Mesendoderm (in vitro differentiated cells): ENCODE measurements at regions not wholly inside any gene's neighbourhood (a gene's known extent, or its start where the extent isn't known, plus 50 kb on each side); places are given as distances from the start of the nearest gene placed in this dataset.

Experiments
- DNase-seq: peaks from one replicate; pipeline ENCODE4 v3.0.0; 2013
- H2AK5ac ChIP-seq: 2 replicates; pipeline ENCODE4 v1.6.1; 2013; ENCODE audit warnings: low read length, inconsistent platforms
- H2BK120ac ChIP-seq: 2 replicates; pipeline ENCODE4 v1.6.1; 2013; ENCODE audit warnings: low read depth, mild to moderate bottlenecking, low read length, moderate library complexity, mixed read lengths
- H2BK15ac ChIP-seq: replicated peaks from 2 replicates; pipeline ENCODE4 v1.6.1; 2013; ENCODE audit warnings: low read depth, mild to moderate bottlenecking, moderate library complexity
- H2BK5ac ChIP-seq: 2 replicates; pipeline ENCODE4 v1.6.1; 2013; ENCODE audit warnings: low read length, inconsistent platforms
- H3K18ac ChIP-seq: 2 replicates; pipeline ENCODE4 v1.6.1; 2013; ENCODE audit warnings: mild to moderate bottlenecking, low read length, mixed read lengths
- H3K23ac ChIP-seq: one replicate; pipeline ENCODE4 v1.6.1; 2013; ENCODE audit warnings: low read length
- H3K27ac ChIP-seq: 2 replicates; pipeline ENCODE4 v1.5.1; 2013; ENCODE audit warnings: low read depth, mild to moderate bottlenecking, inconsistent platforms, low read length, moderate library complexity
- H3K27me3 ChIP-seq: 2 replicates; pipeline ENCODE4 v1.6.1; 2013; ENCODE audit warnings: low read length, control low read depth, mild to moderate bottlenecking, inconsistent platforms; ENCODE audit not compliant: insufficient read depth, poor library complexity
- H3K36me3 ChIP-seq: 2 replicates; pipeline ENCODE4 v1.6.1; 2013; ENCODE audit warnings: low read length, inconsistent platforms; ENCODE audit not compliant: control insufficient read depth, insufficient read depth
- H3K4ac ChIP-seq: one replicate; pipeline ENCODE4 v1.6.1; 2013; ENCODE audit warnings: low read depth, mild to moderate bottlenecking, low read length, moderate library complexity
- H3K4me1 ChIP-seq: 2 replicates; pipeline ENCODE4 v1.6.1; 2013; ENCODE audit warnings: low read depth, low read length, inconsistent platforms; ENCODE audit not compliant: control insufficient read depth
- H3K4me2 ChIP-seq: 2 replicates; pipeline ENCODE4 v1.6.1; 2013; ENCODE audit warnings: low read length
- H3K4me3 ChIP-seq: 2 replicates; pipeline ENCODE4 v1.5.1; 2013; ENCODE audit warnings: mild to moderate bottlenecking, low read length
- H3K56ac ChIP-seq: one replicate; pipeline ENCODE4 v1.6.1; 2013; ENCODE audit warnings: low read length
- H3K79me1 ChIP-seq: 2 replicates; pipeline ENCODE4 v1.6.1; 2013; ENCODE audit warnings: low read length, inconsistent platforms
- H3K79me2 ChIP-seq: 2 replicates; pipeline ENCODE4 v1.6.1; 2013; ENCODE audit warnings: mild to moderate bottlenecking, low read length; ENCODE audit not compliant: control insufficient read depth, insufficient read depth
- H3K9ac ChIP-seq: 2 replicates; pipeline ENCODE4 v1.6.1; 2013; ENCODE audit warnings: low read length, inconsistent platforms
- H4K5ac ChIP-seq: one replicate; pipeline ENCODE4 v1.6.1; 2013; ENCODE audit warnings: low read length
- H4K8ac ChIP-seq: one replicate; pipeline ENCODE4 v1.6.1; 2013; ENCODE audit warnings: low read depth, mild to moderate bottlenecking, control low read depth, low read length, moderate library complexity
- WGBS: extraction: QIAGEN DNeasy Blood & Tissue Kit; methylation state at CpG from one replicate; pipeline ENCODE4 v1.1.7; 2013; ENCODE audit warnings: low lambda C conversion rate, missing lambda C conversion rate; ENCODE audit not compliant: insufficient coverage; ENCODE audit errors: extremely low coverage; 5-methylcytosine and 5-hydroxymethylcytosine counted together

DNA sequence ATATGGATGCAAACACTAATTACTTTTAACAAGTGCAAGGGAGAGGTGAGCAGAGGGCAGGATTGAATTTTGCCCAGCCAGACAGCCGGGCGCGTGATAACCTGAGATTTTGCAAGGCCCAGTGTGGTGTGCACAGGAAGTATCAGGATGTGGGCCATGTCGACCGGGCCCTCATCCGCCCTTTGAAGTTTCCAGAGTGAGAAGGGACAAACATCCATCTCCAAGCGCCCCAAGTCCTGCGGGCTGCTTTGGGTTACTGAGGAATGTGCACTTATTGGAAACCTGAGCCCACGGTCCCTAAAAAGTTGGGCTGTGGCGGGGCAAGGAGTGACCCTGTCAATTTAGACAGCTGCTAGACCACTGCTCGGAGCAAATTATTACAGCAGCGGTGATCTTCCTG is 272.2 kb upstream of the IRX2 start:
- no peak overlapping the region for H3K56ac ChIP-seq
- no peak overlapping the region for H3K4me2 ChIP-seq
- H3K27me3 ChIP-seq, result no peaks in the 10 kb centered on the region
- no peak overlapping the region for H2BK120ac ChIP-seq
- H4K5ac ChIP-seq, result no peak overlapping the region
- H4K8ac ChIP-seq, result no peak overlapping the region
- WGBS, result no CpG with 5 or more reads among the region's 12 CpGs
- H3K9ac ChIP-seq, result no peak overlapping the region
- H3K4me1 ChIP-seq, result no peaks in the 10 kb centered on the region
- no peak overlapping the region for H3K23ac ChIP-seq
- H3K79me2 ChIP-seq, result no peaks in the 10 kb centered on the region
- no peak overlapping the region for H3K27ac ChIP-seq
- no peaks in the 10 kb centered on the region for H3K36me3 ChIP-seq
- no peak overlapping the region for H2BK15ac ChIP-seq
- no peak overlapping the region for H3K18ac ChIP-seq
- no peaks in the 10 kb centered on the region for H3K79me1 ChIP-seq
- no peak overlapping the region for H2BK5ac ChIP-seq
- no peak overlapping the region for H3K4ac ChIP-seq
- no peak overlapping the region for H3K4me3 ChIP-seq
- H2AK5ac ChIP-seq, result no peak overlapping the region
- no peak for DNase-seq

- Histone ChIP-seq H4K5ac (no peak overlapping the region), H3K36me3 (no peaks in the 10 kb centered on the region), H3K4me2 (no peak overlapping the region), H3K79me2 (no peaks in the 10 kb centered on the region), H3K79me1 (no peaks in the 10 kb centered on the region), H3K9ac (no peak overlapping the region), H2BK5ac (no peak overlapping the region), H3K27me3 (no peaks in the 10 kb centered on the region), H3K18ac (no peak overlapping the region), H2BK15ac (no peak overlapping the region), H2AK5ac (no peak overlapping the region), H2BK120ac (no peak overlapping the region), H4K8ac (no peak overlapping the region), H3K56ac (no peak overlapping the region), H3K4me3 (no peak overlapping the region), H3K4ac (no peak overlapping the region), H3K23ac (no peak overlapping the region), H3K4me1 (no peaks in the 10 kb centered on the region), H3K27ac (no peak overlapping the region)
- no peak for DNase-seq
- WGBS, result no CpG with 5 or more reads among the region's 5 CpGs
Measured at GRCh38 chr5:3022665-3023064, 271.2 kb upstream of the IRX2 start.

DNA sequence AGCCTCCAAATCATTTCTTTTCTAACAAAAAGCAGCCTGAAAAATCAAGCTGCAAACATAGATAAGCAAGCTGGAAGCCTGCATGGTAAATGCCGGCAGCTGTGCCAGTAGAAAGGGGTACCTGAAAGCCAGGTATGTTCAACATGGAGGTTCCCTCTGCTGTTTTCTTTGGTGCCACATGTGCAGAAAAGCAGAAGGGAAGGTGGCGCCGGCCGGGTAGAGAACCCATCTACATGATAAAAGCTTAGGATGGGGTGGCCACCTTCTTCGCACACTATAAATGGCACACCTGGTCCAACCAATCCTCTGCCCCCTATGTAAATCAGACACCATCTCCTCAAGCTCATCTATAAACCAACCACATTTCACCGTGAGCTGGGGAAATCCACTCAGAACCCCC is 268.9 kb upstream of the IRX2 start:
- Histone ChIP-seq H3K27me3 (no peaks in the 10 kb centered on the region), H3K23ac (no peak overlapping the region), H3K36me3 (no peaks in the 10 kb centered on the region), H3K18ac (no peak overlapping the region), H3K79me2 (no peaks in the 10 kb centered on the region), H3K4me2 (no peak overlapping the region), H4K8ac (no peak overlapping the region), H3K9ac (no peak overlapping the region), H3K27ac (no peak overlapping the region), H4K5ac (no peak overlapping the region), H3K4me1 (no peaks in the 10 kb centered on the region), H2BK120ac (no peak overlapping the region), H3K4me3 (no peak overlapping the region), H2BK5ac (no peak overlapping the region), H3K79me1 (no peaks in the 10 kb centered on the region), H2AK5ac (no peak overlapping the region), H3K56ac (no peak overlapping the region), H3K4ac (no peak overlapping the region), H2BK15ac (no peak overlapping the region)
- DNase-seq, result no peak
- WGBS, result no CpG with 5 or more reads among the region's 6 CpGs

- Histone ChIP-seq H3K79me2 (no peaks in the 10 kb centered on the region), H3K79me1 (no peaks in the 10 kb centered on the region), H3K27me3 (no peaks in the 10 kb centered on the region), H2BK15ac (no peak overlapping the region), H3K23ac (no peak overlapping the region), H3K4ac (no peak overlapping the region), H2BK5ac (no peak overlapping the region), H2AK5ac (no peak overlapping the region), H3K4me2 (no peak overlapping the region), H2BK120ac (no peak overlapping the region), H4K8ac (no peak overlapping the region), H4K5ac (no peak overlapping the region), H3K18ac (no peak overlapping the region), H3K9ac (no peak overlapping the region), H3K56ac (no peak overlapping the region), H3K27ac (no peak overlapping the region), H3K4me3 (no peak overlapping the region), H3K36me3 (no peaks in the 10 kb centered on the region), H3K4me1 (no peaks in the 10 kb centered on the region)
- no CpG with 5 or more reads among the region's 3 CpGs for WGBS
- no peak for DNase-seq
Measured at GRCh38 chr5:3019045-3019444, 267.6 kb upstream of the IRX2 start.

DNA sequence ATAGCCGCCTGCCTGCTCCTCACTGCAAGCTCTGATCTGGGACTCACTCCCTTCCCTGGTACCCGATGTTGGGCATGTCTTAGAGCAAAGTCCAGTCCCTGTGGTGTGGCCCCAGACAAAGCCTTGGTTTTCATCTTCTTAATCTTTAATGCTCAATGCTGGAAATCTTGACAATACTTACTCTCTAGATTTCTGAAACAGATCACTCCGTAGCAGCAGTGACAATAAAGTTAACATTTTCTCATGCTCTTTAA is 260.2 kb upstream of the IRX2 start:
- H3K27ac ChIP-seq, result no peak overlapping the region
- no peak overlapping the region for H4K8ac ChIP-seq
- no peak overlapping the region for H3K18ac ChIP-seq
- no peak overlapping the region for H3K23ac ChIP-seq
- no peak overlapping the region for H2BK120ac ChIP-seq
- no peak overlapping the region for H3K4me3 ChIP-seq
- H3K79me2 ChIP-seq, result no peaks in the 10 kb centered on the region
- no peaks in the 10 kb centered on the region for H3K4me1 ChIP-seq
- H3K36me3 ChIP-seq, result no peaks in the 10 kb centered on the region
- H3K79me1 ChIP-seq, result no peaks in the 10 kb centered on the region
- no peak for DNase-seq
- no peak overlapping the region for H2AK5ac ChIP-seq
- no peak overlapping the region for H3K56ac ChIP-seq
- H2BK5ac ChIP-seq, result no peak overlapping the region
- H3K9ac ChIP-seq, result no peak overlapping the region
- H3K4me2 ChIP-seq, result no peak overlapping the region
- WGBS, result no CpG with 5 or more reads among the region's 3 CpGs
- no peak overlapping the region for H2BK15ac ChIP-seq
- H4K5ac ChIP-seq, result no peak overlapping the region
- no peak overlapping the region for H3K4ac ChIP-seq
- H3K27me3 ChIP-seq, result no peaks in the 10 kb centered on the region

DNA sequence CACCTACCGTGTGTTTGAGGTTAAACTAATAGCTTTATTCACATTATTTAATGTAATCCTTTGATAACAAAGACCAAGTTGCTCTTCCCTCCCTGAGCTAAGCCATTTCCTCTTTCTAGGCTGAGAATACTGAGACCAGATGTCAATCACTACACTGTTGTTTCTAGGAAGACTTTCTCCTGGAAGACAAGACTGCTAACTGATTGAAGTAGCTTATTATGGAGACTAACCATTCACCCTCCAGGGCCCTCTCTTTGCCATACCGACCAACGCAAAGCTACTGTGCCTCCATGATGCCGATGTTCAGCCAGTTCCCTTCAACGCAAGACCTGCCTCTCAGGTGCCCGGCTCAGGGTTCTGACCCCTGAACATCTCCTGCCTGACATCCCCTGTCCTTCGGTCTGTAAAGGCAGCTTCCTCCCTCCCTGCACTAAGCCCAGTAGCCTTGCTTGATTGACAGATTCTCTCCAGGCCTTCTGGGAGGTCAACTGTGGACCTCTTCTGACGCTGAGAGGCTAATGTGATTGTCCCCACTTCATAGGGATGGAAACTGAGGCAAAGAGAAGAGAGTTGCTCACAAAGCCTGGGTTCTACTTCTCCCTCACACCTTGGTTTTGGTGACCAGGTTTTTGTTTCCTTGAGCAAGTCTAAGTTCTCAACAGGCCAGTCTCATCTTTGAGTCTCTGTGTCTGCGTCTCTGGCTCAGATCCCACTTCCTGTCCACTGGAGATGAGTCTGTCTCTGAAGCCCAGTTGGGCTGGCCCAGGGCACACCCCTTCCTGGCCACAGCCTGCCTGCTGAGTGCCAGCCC is 259.7 kb upstream of the IRX2 start:
- no peak overlapping the region for H3K4me3 ChIP-seq
- H3K23ac ChIP-seq, result no peak overlapping the region
- H3K79me1 ChIP-seq, result no peaks in the 10 kb centered on the region
- no peaks in the 10 kb centered on the region for H3K4me1 ChIP-seq
- H2AK5ac ChIP-seq, result no peak overlapping the region
- H4K5ac ChIP-seq, result no peak overlapping the region
- no peak overlapping the region for H2BK5ac ChIP-seq
- no peak overlapping the region for H3K18ac ChIP-seq
- H3K79me2 ChIP-seq, result no peaks in the 10 kb centered on the region
- H3K56ac ChIP-seq, result no peak overlapping the region
- H3K27me3 ChIP-seq, result no peaks in the 10 kb centered on the region
- no peak overlapping the region for H3K27ac ChIP-seq
- H3K4ac ChIP-seq, result no peak overlapping the region
- H2BK15ac ChIP-seq, result no peak overlapping the region
- DNase-seq, result no peak
- H3K36me3 ChIP-seq, result no peaks in the 10 kb centered on the region
- no peak overlapping the region for H2BK120ac ChIP-seq
- no peak overlapping the region for H3K9ac ChIP-seq
- H4K8ac ChIP-seq, result no peak overlapping the region
- no peak overlapping the region for H3K4me2 ChIP-seq
- no CpG with 5 or more reads among the region's 9 CpGs for WGBS
